Peyer's patch (tissue), 4 donors: ENCODE measurements at regions not wholly inside any gene's neighbourhood (a gene's known extent, or its start where the extent isn't known, plus 50 kb on each side); places are given as distances from the start of the nearest gene placed in this dataset.

Source experiments
- POLR2A ChIP-seq, 2 donors: fragments of 450-650 bp; IDR thresholded peaks; one replicate each; pipeline ENCODE4 v1.5.1; 2017; ENCODE audit warnings: antibody characterized with exemption in 2 of 2, mild to moderate bottlenecking in 2 of 2, moderate library complexity in 2 of 2
- TF ChIP-seq, protein P1 (sequence below), 6 experiments: fragments of 450-650 bp in 4 of 6; fragments of 200-600 bp in 2 of 6; sonication (generic) in 1 of 6; IDR thresholded peaks; one replicate each; pipeline ENCODE4 v1.5.1; 2017 to 2019; ENCODE audit warnings: antibody characterized with exemption in 6 of 6, mild to moderate bottlenecking in 3 of 6, moderate library complexity in 1 of 6

DNA sequence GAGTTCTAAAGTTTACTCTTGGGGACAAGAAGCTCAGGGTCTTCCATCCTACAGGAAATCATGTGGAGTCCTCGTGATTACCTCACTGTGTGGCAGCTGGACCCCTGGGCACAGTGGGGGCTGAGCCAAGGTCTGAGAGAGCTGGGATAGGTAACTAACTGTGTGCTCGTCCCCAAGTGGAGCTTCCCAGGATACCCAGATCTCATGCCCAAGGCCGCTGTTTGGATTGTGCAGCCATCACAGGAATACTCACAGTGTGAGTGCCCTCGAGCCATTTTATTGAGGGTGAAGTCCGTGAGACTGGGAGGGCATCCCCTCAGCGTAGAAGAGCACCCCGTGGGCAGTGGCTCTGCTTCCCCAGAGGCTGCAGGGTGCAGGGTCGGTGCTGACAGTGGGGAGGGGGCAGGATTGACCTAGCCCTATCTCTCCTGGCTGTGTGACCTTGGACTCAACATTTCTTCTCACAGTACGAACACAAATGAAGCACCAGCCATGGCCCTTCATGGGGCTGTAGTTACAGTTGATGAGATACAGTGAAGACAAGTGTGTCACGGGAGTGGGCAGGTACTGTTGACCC is 69.6 kb upstream of the LEP start:
- TF ChIP-seq, protein P1, sequence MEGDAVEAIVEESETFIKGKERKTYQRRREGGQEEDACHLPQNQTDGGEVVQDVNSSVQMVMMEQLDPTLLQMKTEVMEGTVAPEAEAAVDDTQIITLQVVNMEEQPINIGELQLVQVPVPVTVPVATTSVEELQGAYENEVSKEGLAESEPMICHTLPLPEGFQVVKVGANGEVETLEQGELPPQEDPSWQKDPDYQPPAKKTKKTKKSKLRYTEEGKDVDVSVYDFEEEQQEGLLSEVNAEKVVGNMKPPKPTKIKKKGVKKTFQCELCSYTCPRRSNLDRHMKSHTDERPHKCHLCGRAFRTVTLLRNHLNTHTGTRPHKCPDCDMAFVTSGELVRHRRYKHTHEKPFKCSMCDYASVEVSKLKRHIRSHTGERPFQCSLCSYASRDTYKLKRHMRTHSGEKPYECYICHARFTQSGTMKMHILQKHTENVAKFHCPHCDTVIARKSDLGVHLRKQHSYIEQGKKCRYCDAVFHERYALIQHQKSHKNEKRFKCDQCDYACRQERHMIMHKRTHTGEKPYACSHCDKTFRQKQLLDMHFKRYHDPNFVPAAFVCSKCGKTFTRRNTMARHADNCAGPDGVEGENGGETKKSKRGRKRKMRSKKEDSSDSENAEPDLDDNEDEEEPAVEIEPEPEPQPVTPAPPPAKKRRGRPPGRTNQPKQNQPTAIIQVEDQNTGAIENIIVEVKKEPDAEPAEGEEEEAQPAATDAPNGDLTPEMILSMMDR (IDR thresholded peaks at IDR 0.05): no peak
- TF ChIP-seq POLR2A (IDR thresholded peaks at IDR 0.05): no peak
